Pons (tissue), 1 donor: ENCODE measurements at regions not wholly inside any gene's neighbourhood (a gene's known extent, or its start where the extent isn't known, plus 50 kb on each side); places are given as distances from the start of the nearest gene placed in this dataset.

Experiments
- DNase-seq: peaks from one replicate; pipeline ENCODE4 v3.0.0-alpha.2; 2016; ENCODE audit warnings: low spot score

- DNase-seq = no peak
Measured at GRCh38 chr17:10968007-10968406, 130.1 kb upstream of the PIRT start.

DNA sequence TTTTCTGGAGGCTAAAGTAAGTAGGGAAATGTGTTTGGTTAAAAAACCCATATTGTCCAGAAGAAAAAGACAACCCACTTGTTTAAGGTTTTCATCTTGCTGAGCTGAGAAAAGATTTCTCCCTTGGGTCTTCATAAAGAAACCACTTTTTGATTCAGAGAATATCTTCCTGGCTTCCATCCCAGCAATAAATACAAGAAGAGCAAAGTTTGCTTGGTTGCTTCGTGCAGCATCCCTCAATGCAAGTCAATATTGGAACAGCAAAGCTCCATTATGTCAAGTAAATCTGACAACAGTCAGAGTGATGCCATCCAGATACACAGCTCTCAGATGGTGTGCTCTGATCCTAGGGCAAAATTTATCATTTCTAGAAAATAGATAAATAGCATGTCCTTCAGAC lies 118.9 kb upstream of the PIRT start:
- no peak for DNase-seq

DNA sequence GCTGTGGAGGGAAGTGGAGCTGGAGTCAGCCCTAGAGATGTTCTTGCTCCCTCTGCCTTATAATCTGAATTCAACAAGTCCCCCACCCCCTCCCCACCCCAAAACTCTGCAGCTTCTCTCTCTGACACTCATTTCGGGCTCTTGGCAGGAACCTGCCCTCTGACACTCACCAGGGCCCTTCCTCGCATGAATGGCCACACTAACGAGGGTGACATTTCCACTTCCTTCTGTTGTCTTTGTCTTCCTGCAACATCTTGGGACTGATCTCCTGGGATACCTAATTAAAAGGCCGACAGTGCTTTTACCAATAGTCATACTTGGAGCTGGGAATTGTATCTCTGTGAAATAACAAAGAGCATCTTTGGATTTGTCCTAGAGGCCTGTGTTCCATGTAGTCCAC lies 106.9 kb upstream of the PIRT start:
- DNase-seq = no peak

GRCh38 chr17:10936931-10937330 lies 99.0 kb upstream of the PIRT start:
- DNase-seq = no peak

GRCh38 chr17:10932938-10933337 lies 95.1 kb upstream of the PIRT start:
- DNase-seq = no peak

- DNase-seq = no peak
Measured at GRCh38 chr17:10931133-10931532, 93.2 kb upstream of the PIRT start.

- DNase-seq = no peak
Measured at GRCh38 chr17:10927712-10928111, 89.8 kb upstream of the PIRT start.

GRCh38 chr17:10920558-10921108 lies 82.7 kb upstream of the PIRT start:
- DNase-seq = no peak

DNA sequence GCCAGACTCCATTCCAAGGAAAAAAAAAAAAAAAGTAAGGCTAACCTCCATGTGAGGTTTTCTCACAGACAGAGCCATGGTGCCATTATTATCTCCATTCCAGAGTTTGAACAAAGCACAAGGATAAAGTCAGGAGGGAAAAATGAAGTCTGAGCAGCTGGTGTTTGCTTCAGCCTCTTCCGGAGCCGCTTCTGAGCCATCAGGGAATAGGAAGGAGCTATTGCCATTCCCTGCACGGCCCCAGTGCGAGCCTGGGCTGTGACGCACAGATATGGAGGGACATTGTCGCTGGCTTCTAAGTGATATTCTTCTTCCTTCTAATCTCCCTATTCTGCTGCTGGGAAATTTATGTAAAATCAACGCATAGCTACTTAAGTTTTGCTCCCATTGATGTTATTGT lies 69.5 kb upstream of the PIRT start:
- no peak for DNase-seq

GRCh38 chr17:10899281-10899680 lies 61.4 kb upstream of the PIRT start:
- no peak for DNase-seq

DNA sequence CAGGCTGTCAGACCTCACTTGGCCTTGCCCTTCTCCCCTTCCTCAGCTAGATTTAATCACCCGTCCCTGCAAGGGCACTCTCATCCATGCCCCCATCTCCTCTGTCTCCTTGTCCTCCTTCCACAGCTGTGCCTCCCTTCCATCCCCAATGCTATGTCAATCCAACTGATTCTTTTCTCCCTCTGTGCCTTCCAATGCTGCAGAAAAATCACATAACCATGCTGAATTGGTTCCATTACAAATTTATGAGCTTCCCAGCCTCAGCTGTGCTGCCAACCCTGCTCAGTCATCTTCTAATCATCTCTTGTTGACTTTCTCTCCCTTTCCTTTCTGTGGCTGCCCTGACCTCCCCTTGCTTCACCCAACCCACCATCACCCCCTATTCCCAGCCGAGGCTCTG lies 56.3 kb upstream of the PIRT start:
- DNase-seq = no peak

- DNase-seq = no peak
Measured at GRCh38 chr17:10888858-10889257, 51.0 kb upstream of the PIRT start.
